Naive thymus-derived CD4-positive, alpha-beta T cell (primary cell): ENCODE measurements at regions not wholly inside any gene's neighbourhood (a gene's known extent, or its start where the extent isn't known, plus 50 kb on each side); places are given as distances from the start of the nearest gene placed in this dataset.
A peak's percentile ranks its signal among the peaks of the same experiment; 100 is the strongest.

Experiments used
- ATAC-seq: fragments of 150-1000 bp; cut with Tn5 transposase; 2 replicates; pipeline ENCODE4 v1.10.0; 2021; ENCODE audit warnings: mild to moderate bottlenecking, moderate library complexity
- CTCF ChIA-PET: fragments of 350-600 bp; sonication (Branson Sonifier 250); formaldehyde crosslinking; loops from one replicate; lab custom pipeline; 2021; ENCODE audit warnings: antibody characterized with exemption; lab: Charles Lee
- POLR2A ChIA-PET: fragments of 350-600 bp; sonication (Branson Sonifier 250); formaldehyde crosslinking; loops from one replicate; lab custom pipeline; 2021; ENCODE audit warnings: antibody characterized with exemption, inconsistent platforms; lab: Charles Lee
- DNase-seq, 9 donors: peaks; one replicate each; pipeline versions ENCODE4 v3.0.0 to v3.0.0-alpha.2; 2020 to 2022; ENCODE audit warnings: mixed read lengths in 1 of 9
- H3K27ac ChIP-seq: one replicate; pipeline ENCODE4 v1.7.0; 2013; ENCODE audit warnings: mild to moderate bottlenecking, low read depth, low read length, moderate library complexity
- H3K27me3 ChIP-seq, 2 donors: one replicate each; pipeline ENCODE4 v1.7.0; 2013; ENCODE audit warnings: low read length in 2 of 2, mild to moderate bottlenecking in 2 of 2, moderate library complexity in 2 of 2; ENCODE audit not compliant: control insufficient read depth in 2 of 2, insufficient read depth in 2 of 2
- H3K36me3 ChIP-seq, 3 experiments: 1 replicate in 2 of 3; 2 replicates in 1 of 3; pipeline ENCODE4 v1.7.0; 2013; ENCODE audit warnings: low read length in 3 of 3, mild to moderate bottlenecking in 3 of 3, moderate library complexity in 1 of 3; ENCODE audit not compliant: insufficient read depth in 3 of 3, control insufficient read depth in 2 of 3
- H3K4me1 ChIP-seq, 2 donors: one replicate each; pipeline ENCODE4 v1.7.0; 2013; ENCODE audit warnings: low read length in 2 of 2, mild to moderate bottlenecking in 2 of 2, moderate library complexity in 1 of 2; ENCODE audit not compliant: control insufficient read depth in 2 of 2, insufficient read depth in 2 of 2
- H3K4me3 ChIP-seq: 2 replicates; pipeline ENCODE4 v1.7.0; 2013; ENCODE audit warnings: mild to moderate bottlenecking, low read length
- H3K9me3 ChIP-seq, 3 experiments: 1 replicate in 2 of 3; 2 replicates in 1 of 3; pipeline ENCODE4 v1.7.0; 2013; ENCODE audit warnings: low read length in 3 of 3; ENCODE audit not compliant: control insufficient read depth in 2 of 3
- H3K27ac Mint-ChIP-seq, 9 donors: one replicate each; pipeline ENCODE4 v1.8.0; 2020 to 2022; ENCODE audit warnings: mixed read lengths in 9 of 9, mild to moderate bottlenecking in 8 of 9, moderate library complexity in 5 of 9, inconsistent platforms in 2 of 9
- H3K27me3 Mint-ChIP-seq, 5 donors: one replicate each; pipeline ENCODE4 v1.8.0; 2021 to 2022; ENCODE audit warnings: mixed read lengths in 5 of 5, mild to moderate bottlenecking in 1 of 5
- H3K36me3 Mint-ChIP-seq, 5 donors: one replicate each; pipeline ENCODE4 v1.8.0; 2020 to 2022; ENCODE audit warnings: mixed read lengths in 5 of 5, mild to moderate bottlenecking in 3 of 5, inconsistent platforms in 1 of 5
- H3K4me1 Mint-ChIP-seq, 7 donors: one replicate each; pipeline ENCODE4 v1.8.0; 2020 to 2022; ENCODE audit warnings: mixed read lengths in 7 of 7, mild to moderate bottlenecking in 3 of 7, inconsistent platforms in 1 of 7
- H3K4me3 Mint-ChIP-seq, 10 donors: one replicate each; pipeline ENCODE4 v1.8.0; 2020 to 2022; ENCODE audit warnings: mild to moderate bottlenecking in 10 of 10, mixed read lengths in 10 of 10, moderate library complexity in 6 of 10, inconsistent platforms in 2 of 10
- H3K9me3 Mint-ChIP-seq, 11 donors: one replicate each; pipeline ENCODE4 v1.8.0; 2020 to 2022; ENCODE audit warnings: mixed read lengths in 11 of 11, mild to moderate bottlenecking in 4 of 11, inconsistent platforms in 1 of 11, moderate library complexity in 1 of 11
- intact Hi-C, 2 donors: fragments of 100-400 bp; cut with micrococcal nuclease; formaldehyde crosslinking; loops; one replicate each; pipeline ENCODE4 v1.15.1; 2023

DNA sequence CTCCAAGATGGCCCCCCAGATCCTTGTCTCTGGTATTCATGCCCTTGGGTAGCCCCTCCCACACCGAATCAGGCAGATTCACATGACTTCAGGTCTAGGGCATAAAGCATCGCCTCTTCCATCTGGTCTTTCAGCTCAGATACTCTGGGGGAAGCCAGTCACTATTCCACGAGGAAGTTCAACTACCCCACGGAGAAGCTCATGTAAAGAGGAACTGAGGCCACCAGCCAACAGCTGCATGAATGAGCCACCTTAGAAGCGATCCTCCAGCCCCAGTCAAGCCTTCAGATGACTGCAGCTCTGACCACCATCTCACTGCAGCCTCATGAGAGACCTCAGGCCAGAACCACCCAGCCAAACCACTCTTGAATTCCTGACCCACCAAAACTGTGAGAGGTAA, 54.1 kb downstream of the SOCS3 start:
- Histone ChIP-seq H3K4me3 (no peak overlapping the region), H3K9me3 (no peaks in the 10 kb centered on the region), H3K27me3 (no peaks in the 10 kb centered on the region), H3K27ac (no peak overlapping the region), H3K4me1 (peaks cover 0 to 7% of the 10 kb centered on the region in 2 donors), H3K36me3 (no peaks in the 10 kb centered on the region)
- ChIA-PET CTCF (interaction anchor here (0.6 to 1.0 kb wide), 3 partner anchors 17 to 116 kb away, joined by 3 to 6 read pairs (median 3); no protein-coding TSS in a partner anchor), POLR2A (interaction anchor here (0.8 kb wide), 1 partner anchor 56 kb away, joined by 4 read pairs; no protein-coding TSS in a partner anchor)
- intact Hi-C loops, result no loop called here
- DNase-seq, result no peak
- no peak for ATAC-seq
- peaks cover 0 to 4% (median 0%) of the 10 kb centered on the region in 5 donors for H3K36me3 Mint-ChIP-seq
- H3K27me3 Mint-ChIP-seq, result peaks cover 0 to 2% (median 0%) of the 10 kb centered on the region in 5 donors
- H3K9me3 Mint-ChIP-seq, result peaks cover 0 to 9% (median 3%) of the 10 kb centered on the region in 11 donors
- peak overlapping the region in 2 of 9 donors; percentile 14 to 15 for H3K27ac Mint-ChIP-seq
- no peak overlapping the region for H3K4me3 Mint-ChIP-seq
- H3K4me1 Mint-ChIP-seq, result peaks cover 6 to 7% (median 6%) of the 10 kb centered on the region in 7 donors

DNA sequence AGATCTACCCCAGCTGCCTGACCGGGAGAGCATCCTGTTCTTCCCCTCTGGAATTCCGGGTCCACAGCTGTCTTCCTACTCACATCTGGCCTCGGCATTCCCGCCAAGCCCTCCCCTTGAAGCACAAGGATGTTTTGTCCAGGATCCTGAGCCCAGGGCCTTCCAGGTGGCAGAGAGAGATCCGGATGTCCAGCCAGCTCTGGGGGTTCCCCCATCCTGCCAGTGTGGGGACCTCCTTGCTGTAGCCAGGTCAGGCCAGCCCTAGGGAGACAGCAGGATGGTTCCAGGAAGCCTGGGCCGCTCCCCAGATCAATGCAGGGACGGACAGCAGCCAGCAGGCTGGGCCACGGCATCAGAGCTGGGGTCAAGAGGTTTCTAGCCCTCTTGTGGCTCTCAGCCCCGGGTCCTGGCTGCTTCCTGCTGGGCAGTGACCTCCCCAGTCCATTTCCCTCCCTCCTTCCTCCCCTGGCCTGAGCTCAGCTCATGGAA, 55.3 kb downstream of the SOCS3 start:
- H3K27me3 Mint-ChIP-seq, result peaks cover 0 to 2% (median 0%) of the 10 kb centered on the region in 5 donors
- H3K4me3 ChIP-seq, result no peak overlapping the region
- ChIA-PET CTCF (no interaction called here), POLR2A (no interaction called here)
- H3K36me3 Mint-ChIP-seq, result peaks cover 0 to 4% (median 0%) of the 10 kb centered on the region in 5 donors
- no peaks in the 10 kb centered on the region for H3K9me3 ChIP-seq
- intact Hi-C loops, result no loop called here
- no peaks in the 10 kb centered on the region for H3K36me3 ChIP-seq
- no peak for ATAC-seq
- no peak overlapping the region for H3K27ac Mint-ChIP-seq
- no peak overlapping the region for H3K27ac ChIP-seq
- H3K4me3 Mint-ChIP-seq, result peak overlapping the region in 1 of 10 donors; percentile 19
- H3K9me3 Mint-ChIP-seq, result peaks cover 0 to 9% (median 3%) of the 10 kb centered on the region in 11 donors
- no peak for DNase-seq
- peaks cover 0 to 8% of the 10 kb centered on the region in 2 donors for H3K4me1 ChIP-seq
- no peaks in the 10 kb centered on the region for H3K27me3 ChIP-seq
- peaks cover 7 to 10% (median 8%) of the 10 kb centered on the region in 7 donors for H3K4me1 Mint-ChIP-seq

DNA sequence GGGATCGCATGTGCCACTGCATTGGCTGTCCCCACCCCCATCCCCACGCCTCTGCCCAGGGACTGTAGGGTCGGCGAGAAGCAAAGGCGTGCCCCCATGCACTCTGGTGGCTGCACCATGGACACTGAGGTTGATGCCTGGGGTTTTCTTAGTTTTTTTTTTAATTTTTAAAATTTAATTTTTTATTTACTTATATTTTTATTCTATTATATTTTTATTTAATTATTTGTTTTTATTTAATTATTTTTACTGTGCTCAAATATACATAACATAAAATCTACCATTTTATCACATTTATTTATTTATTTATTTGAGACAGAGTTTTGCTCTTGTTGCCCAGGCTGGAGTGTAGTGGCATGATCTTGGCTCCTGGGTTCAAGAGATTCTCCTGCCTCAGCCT, 57.4 kb downstream of the SOCS3 start:
- ATAC-seq, result no peak
- intact Hi-C loops, result no loop called here
- Histone ChIP-seq H3K27ac (no peak overlapping the region), H3K4me1 (peaks cover 0 to 8% of the 10 kb centered on the region in 2 donors), H3K27me3 (no peaks in the 10 kb centered on the region), H3K36me3 (no peaks in the 10 kb centered on the region), H3K4me3 (no peak overlapping the region), H3K9me3 (no peaks in the 10 kb centered on the region)
- ChIA-PET CTCF (no interaction called here), POLR2A (interaction anchor here (0.6 to 2.6 kb wide), 2 partner anchors 10 to 415 kb away, joined by 3 to 10 read pairs; no protein-coding TSS in a partner anchor)
- Mint-ChIP-seq H3K27ac (no peak overlapping the region), H3K4me1 (peaks cover 7 to 10% (median 8%) of the 10 kb centered on the region in 7 donors), H3K4me3 (no peak overlapping the region), H3K36me3 (peaks cover 0 to 4% (median 0%) of the 10 kb centered on the region in 5 donors), H3K9me3 (peaks cover 0 to 9% (median 3%) of the 10 kb centered on the region in 11 donors), H3K27me3 (peaks cover 0 to 2% (median 0%) of the 10 kb centered on the region in 5 donors)
- no peak for DNase-seq

DNA sequence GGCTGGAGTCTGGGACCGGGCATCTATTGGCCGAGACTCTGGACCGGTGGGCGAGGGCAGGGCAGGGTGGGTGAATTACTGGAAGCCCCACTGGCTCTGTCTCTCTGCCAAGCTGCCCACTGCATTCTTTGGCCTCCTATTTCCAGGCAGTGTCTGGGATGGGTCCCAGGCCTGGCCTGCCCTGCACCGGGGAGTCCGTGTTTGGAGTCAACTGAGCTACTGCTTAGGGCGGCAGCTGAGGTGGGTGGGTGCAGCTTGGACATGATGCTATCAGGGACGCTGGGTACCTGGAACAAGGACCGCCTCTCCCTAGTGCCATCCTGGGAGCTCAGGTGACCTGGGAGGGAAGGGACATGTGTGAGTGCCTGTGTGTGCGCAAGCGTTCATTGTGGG, 58.1 kb downstream of the SOCS3 start:
- Histone ChIP-seq H3K9me3 (no peaks in the 10 kb centered on the region), H3K4me1 (peaks cover 0 to 8% of the 10 kb centered on the region in 2 donors), H3K4me3 (no peak overlapping the region), H3K27me3 (no peaks in the 10 kb centered on the region), H3K27ac (no peak overlapping the region), H3K36me3 (no peaks in the 10 kb centered on the region)
- DNase-seq, result no peak
- H3K36me3 Mint-ChIP-seq, result peaks cover 0 to 2% (median 0%) of the 10 kb centered on the region in 5 donors
- no peak overlapping the region for H3K4me3 Mint-ChIP-seq
- CTCF ChIA-PET, result interaction anchor here (0.9 kb wide), 1 partner anchor 56 kb away, joined by 3 read pairs; no protein-coding TSS in a partner anchor
- POLR2A ChIA-PET, result interaction anchor here (1.0 to 2.6 kb wide), 2 partner anchors 11 to 49 kb away, joined by 5 to 10 read pairs; no protein-coding TSS in a partner anchor
- H3K9me3 Mint-ChIP-seq, result peaks cover 0 to 7% (median under 1%) of the 10 kb centered on the region in 11 donors
- no peak overlapping the region for H3K27ac Mint-ChIP-seq
- ATAC-seq, result no peak
- H3K4me1 Mint-ChIP-seq, result peaks cover 7 to 11% (median 8%) of the 10 kb centered on the region in 7 donors
- H3K27me3 Mint-ChIP-seq, result peaks cover 0 to under 1% (median 0%) of the 10 kb centered on the region in 5 donors
- intact Hi-C loops, result no loop called here

DNA sequence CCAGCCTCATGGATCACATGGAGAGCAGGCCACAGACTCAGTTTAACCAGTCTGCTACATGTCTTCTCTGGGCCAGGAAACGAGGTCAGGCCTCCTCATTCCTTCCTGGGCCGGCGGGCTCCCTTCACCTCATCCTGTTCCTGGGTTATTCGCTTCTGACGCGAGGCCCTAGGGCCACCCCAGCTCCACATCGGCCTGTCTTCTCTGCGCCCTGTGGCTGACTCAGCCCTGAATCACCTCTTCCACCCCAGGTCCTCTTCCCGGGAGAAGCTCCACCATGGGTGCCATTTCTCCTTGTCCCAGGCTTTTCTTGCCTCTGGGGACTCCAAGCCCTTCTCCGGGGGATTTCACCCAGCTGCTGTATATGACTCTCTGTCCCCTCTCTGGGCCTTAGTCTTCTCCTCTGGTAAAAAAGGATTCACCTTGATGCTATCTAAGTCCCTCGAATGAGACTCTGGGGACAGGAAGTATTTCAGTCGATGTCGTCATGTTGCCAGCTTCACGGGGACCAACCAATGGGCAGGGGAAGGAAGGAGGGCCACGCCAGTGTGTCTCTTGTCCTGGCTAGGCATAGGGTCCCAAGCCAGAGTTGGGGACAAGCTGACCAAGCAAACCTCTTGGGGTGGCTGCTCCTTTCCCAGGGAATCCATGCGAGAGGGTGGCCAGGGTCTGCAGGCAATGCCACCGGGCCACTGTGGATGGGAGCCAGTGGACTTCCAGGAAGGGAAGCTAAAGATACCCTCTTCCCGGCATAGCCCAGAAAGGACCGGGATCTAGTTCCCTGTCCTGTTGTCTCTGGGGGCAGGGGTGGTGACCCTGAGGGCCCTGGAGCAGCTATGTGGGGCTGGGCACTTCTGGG, 58.7 kb downstream of the SOCS3 start:
- POLR2A ChIA-PET, result interaction anchor here (1.0 to 2.6 kb wide), 2 partner anchors 11 to 50 kb away, joined by 5 to 10 read pairs; no protein-coding TSS in a partner anchor
- no peak for DNase-seq

DNA sequence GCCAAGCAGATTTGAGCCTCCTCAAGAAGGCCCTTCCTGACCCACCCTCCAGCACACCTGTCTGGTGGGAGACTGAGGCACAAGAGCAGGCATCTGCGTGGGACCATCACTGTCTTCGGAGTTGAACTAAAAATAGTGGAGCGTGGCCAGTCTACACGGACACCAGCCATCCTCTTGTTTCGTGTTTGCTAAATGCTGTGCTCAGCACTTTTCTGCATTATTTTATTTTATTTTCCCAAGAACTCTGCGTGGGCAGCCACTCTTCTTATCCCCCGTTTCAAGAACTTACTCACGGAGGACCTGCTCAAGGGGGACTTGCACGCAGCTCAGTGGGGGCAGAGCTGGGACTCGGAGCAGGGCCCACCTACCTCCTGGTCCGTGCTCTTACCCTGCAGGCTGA, 60.8 kb downstream of the SOCS3 start:
- no peak overlapping the region for H3K27ac Mint-ChIP-seq
- H3K27me3 ChIP-seq, result no peaks in the 10 kb centered on the region
- POLR2A ChIA-PET, result no interaction called here
- H3K9me3 Mint-ChIP-seq, result peaks cover 0 to 1% (median 0%) of the 10 kb centered on the region in 11 donors
- peaks cover 7 to 11% (median 8%) of the 10 kb centered on the region in 7 donors for H3K4me1 Mint-ChIP-seq
- no peaks in the 10 kb centered on the region for H3K36me3 Mint-ChIP-seq
- no peaks in the 10 kb centered on the region for H3K36me3 ChIP-seq
- H3K27ac ChIP-seq, result no peak overlapping the region
- H3K27me3 Mint-ChIP-seq, result no peaks in the 10 kb centered on the region
- no peak overlapping the region for H3K4me3 ChIP-seq
- no peak for ATAC-seq
- no peak for DNase-seq
- intact Hi-C loops, result no loop called here
- CTCF ChIA-PET, result interaction anchor here (0.8 kb wide), 1 partner anchor 55 kb away, joined by 5 read pairs; no protein-coding TSS in a partner anchor
- no peaks in the 10 kb centered on the region for H3K9me3 ChIP-seq
- peaks cover 0 to 8% of the 10 kb centered on the region in 2 donors for H3K4me1 ChIP-seq
- no peak overlapping the region for H3K4me3 Mint-ChIP-seq

More for the DNA sequence above, 58.7 kb downstream of the SOCS3 start:
- Mint-ChIP-seq H3K36me3 (no peaks in the 10 kb centered on the region), H3K4me1 (peaks cover 7 to 11% (median 8%) of the 10 kb centered on the region in 7 donors), H3K9me3 (peaks cover 0 to 2% (median 0%) of the 10 kb centered on the region in 11 donors), H3K4me3 (peak overlapping the region in 1 of 10 donors; percentile 53), H3K27me3 (no peaks in the 10 kb centered on the region), H3K27ac (peak overlapping the region in 6 of 9 donors; percentile 14 to 78 (median 60))
- no peaks in the 10 kb centered on the region for H3K27me3 ChIP-seq
- H3K36me3 ChIP-seq, result no peaks in the 10 kb centered on the region
- CTCF ChIA-PET, result interaction anchor here (0.9 kb wide), 1 partner anchor 57 kb away, joined by 3 read pairs; no protein-coding TSS in a partner anchor
- H3K4me1 ChIP-seq, result peaks cover 0 to 8% of the 10 kb centered on the region in 2 donors
- no peak for ATAC-seq
- no peak overlapping the region for H3K27ac ChIP-seq
- H3K4me3 ChIP-seq, result no peak overlapping the region
- no peaks in the 10 kb centered on the region for H3K9me3 ChIP-seq
- intact Hi-C loops, result no loop called here
